GM12878 (cell line): ENCODE measurements at regions not wholly inside any gene's neighbourhood (a gene's known extent, or its start where the extent isn't known, plus 50 kb on each side); places are given as distances from the start of the nearest gene placed in this dataset.

ENCODE experiments used
- ATF7 ChIP-seq: fragments of 450-650 bp; IDR thresholded peaks from 2 replicates; pipeline ENCODE4 v1.6.1; 2016; ENCODE audit warnings: low read depth, mild to moderate bottlenecking
- NFIC ChIP-seq: IDR thresholded peaks from 2 replicates; pipeline ENCODE4 v1.6.1; 2012; ENCODE audit warnings: low read depth, mild to moderate bottlenecking, inconsistent platforms, low read length, moderate library complexity
- RAD51 ChIP-seq: fragments of 450-650 bp; IDR thresholded peaks from 2 replicates; pipeline ENCODE4 v1.6.1; 2016; ENCODE audit warnings: moderate library complexity, mild to moderate bottlenecking, inconsistent platforms
- TF ChIP-seq, protein P1 (sequence below): fragments of 450-650 bp; formaldehyde crosslinking; IDR thresholded peaks from 2 replicates; pipeline ENCODE4 v1.4.0; 2020; ENCODE audit warnings: mild to moderate bottlenecking, moderate library complexity
- TF ChIP-seq, protein P2 (sequence below): fragments of 450-650 bp; IDR thresholded peaks from 2 replicates; pipeline ENCODE4 v1.6.1; 2017; ENCODE audit warnings: antibody characterized with exemption, mild to moderate bottlenecking, moderate library complexity

DNA sequence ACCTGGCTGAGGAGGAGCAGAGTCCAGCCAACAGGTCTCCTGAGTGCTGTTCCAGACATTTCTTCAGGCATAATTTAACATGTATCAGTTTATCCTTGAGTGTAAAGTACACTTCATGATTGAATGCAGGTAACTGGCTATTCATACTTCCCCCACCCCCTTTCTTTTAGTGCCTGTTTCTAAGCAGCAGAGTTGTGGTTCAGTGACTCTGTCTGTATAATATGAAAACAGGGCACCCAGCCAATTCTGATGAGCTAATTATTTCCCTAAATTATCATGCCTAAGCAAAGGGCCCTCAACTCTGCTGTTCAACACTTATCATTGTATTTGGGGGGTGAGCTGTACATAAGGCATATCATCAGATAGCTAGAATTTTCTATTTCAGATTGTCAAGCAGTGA is 51.9 kb upstream of the ZSWIM6 start (continued):
- TF ChIP-seq, protein P1, sequence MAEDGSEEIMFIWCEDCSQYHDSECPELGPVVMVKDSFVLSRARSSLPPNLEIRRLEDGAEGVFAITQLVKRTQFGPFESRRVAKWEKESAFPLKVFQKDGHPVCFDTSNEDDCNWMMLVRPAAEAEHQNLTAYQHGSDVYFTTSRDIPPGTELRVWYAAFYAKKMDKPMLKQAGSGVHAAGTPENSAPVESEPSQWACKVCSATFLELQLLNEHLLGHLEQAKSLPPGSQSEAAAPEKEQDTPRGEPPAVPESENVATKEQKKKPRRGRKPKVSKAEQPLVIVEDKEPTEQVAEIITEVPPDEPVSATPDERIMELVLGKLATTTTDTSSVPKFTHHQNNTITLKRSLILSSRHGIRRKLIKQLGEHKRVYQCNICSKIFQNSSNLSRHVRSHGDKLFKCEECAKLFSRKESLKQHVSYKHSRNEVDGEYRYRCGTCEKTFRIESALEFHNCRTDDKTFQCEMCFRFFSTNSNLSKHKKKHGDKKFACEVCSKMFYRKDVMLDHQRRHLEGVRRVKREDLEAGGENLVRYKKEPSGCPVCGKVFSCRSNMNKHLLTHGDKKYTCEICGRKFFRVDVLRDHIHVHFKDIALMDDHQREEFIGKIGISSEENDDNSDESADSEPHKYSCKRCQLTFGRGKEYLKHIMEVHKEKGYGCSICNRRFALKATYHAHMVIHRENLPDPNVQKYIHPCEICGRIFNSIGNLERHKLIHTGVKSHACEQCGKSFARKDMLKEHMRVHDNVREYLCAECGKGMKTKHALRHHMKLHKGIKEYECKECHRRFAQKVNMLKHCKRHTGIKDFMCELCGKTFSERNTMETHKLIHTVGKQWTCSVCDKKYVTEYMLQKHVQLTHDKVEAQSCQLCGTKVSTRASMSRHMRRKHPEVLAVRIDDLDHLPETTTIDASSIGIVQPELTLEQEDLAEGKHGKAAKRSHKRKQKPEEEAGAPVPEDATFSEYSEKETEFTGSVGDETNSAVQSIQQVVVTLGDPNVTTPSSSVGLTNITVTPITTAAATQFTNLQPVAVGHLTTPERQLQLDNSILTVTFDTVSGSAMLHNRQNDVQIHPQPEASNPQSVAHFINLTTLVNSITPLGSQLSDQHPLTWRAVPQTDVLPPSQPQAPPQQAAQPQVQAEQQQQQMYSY (CRISPR knock-in tag), result no peak
- TF ChIP-seq NFIC (no peak), RAD51 (no peak), ATF7 (peak; percentile 58; the same call in 1 of the 2 replicates)
- TF ChIP-seq, protein P2, sequence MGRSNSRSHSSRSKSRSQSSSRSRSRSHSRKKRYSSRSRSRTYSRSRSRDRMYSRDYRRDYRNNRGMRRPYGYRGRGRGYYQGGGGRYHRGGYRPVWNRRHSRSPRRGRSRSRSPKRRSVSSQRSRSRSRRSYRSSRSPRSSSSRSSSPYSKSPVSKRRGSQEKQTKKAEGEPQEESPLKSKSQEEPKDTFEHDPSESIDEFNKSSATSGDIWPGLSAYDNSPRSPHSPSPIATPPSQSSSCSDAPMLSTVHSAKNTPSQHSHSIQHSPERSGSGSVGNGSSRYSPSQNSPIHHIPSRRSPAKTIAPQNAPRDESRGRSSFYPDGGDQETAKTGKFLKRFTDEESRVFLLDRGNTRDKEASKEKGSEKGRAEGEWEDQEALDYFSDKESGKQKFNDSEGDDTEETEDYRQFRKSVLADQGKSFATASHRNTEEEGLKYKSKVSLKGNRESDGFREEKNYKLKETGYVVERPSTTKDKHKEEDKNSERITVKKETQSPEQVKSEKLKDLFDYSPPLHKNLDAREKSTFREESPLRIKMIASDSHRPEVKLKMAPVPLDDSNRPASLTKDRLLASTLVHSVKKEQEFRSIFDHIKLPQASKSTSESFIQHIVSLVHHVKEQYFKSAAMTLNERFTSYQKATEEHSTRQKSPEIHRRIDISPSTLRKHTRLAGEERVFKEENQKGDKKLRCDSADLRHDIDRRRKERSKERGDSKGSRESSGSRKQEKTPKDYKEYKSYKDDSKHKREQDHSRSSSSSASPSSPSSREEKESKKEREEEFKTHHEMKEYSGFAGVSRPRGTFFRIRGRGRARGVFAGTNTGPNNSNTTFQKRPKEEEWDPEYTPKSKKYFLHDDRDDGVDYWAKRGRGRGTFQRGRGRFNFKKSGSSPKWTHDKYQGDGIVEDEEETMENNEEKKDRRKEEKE, result no peak
